Testis (tissue), 2 donors: ENCODE measurements at regions not wholly inside any gene's neighbourhood (a gene's known extent, or its start where the extent isn't known, plus 50 kb on each side); places are given as distances from the start of the nearest gene placed in this dataset.

Source experiments
- CTCF ChIP-seq, 3 experiments: fragments of 450-650 bp in 2 of 3; fragments of 200-600 bp in 1 of 3; sonication (generic) in 1 of 3; IDR thresholded peaks; one replicate each; pipeline ENCODE4 v1.5.1; 2016 to 2019; ENCODE audit warnings: antibody characterized with exemption in 3 of 3, mild to moderate bottlenecking in 2 of 3, moderate library complexity in 1 of 3
- POLR2A ChIP-seq: fragments of 450-650 bp; IDR thresholded peaks from one replicate; pipeline ENCODE4 v1.6.1; 2017; ENCODE audit warnings: antibody characterized with exemption, mild to moderate bottlenecking, moderate library complexity

GRCh38 chr4:66330125-66330524, 659.8 kb upstream of the EPHA5 start:
- TF ChIP-seq CTCF (IDR thresholded peaks at IDR 0.05) (no peak), POLR2A (no peak)
